ENCODE measurements at regions not wholly inside any gene's neighbourhood (a gene's known extent, or its start where the extent isn't known, plus 50 kb on each side); places are given as distances from the start of the nearest gene placed in this dataset.
A peak's percentile ranks its signal among the peaks of the same experiment; 100 is the strongest.

GRCh38 chr6:119726086-119726485 lies 376.5 kb upstream of the MAN1A1 start:
- no peak for DNase-seq (ENCODE audit: low read depth, low spot score)
- CTCF ChIA-PET, result interaction anchor here (0.6 to 0.7 kb wide), 2 partner anchors 101 to 517 kb away, joined by 3 read pairs; no protein-coding TSS in a partner anchor
- POLR2A ChIA-PET, result no interaction called here

DNA sequence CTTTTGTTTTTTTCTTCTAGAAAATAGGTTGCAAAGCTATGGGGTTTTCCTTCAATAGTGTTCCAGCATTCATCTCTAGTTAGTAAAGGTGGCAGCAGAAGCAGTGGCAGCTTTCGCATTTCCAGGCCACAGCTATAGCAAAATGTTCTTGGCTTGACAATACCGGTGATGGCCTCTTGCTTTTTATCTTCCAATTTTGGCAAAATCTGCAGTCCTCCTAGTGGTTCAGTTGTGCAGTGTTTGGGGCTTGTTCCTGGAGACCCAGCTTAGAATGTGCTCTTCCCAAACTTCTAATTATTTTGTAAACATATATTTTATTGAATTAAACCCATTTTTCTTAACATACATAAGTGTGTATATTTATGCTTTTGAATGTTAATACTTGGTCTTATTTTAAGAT lies 370.6 kb upstream of the MAN1A1 start:
- no peaks in the 10 kb centered on the region for H3K27me3 ChIP-seq (ENCODE audit: control insufficient read depth, insufficient read depth, low read length)
- no peak overlapping the region for H3K4me3 ChIP-seq (ENCODE audit: low read depth, low read length)
- no peaks in the 10 kb centered on the region for H3K9me3 ChIP-seq (ENCODE audit: control insufficient read depth, insufficient read depth, low read length)
- CTCF ChIA-PET, result interaction anchor here (0.6 to 2.0 kb wide), 4 partner anchors 279 to 590 kb away, joined by 3 to 8 read pairs (median 5); no protein-coding TSS in a partner anchor
- TF ChIP-seq, protein P1, sequence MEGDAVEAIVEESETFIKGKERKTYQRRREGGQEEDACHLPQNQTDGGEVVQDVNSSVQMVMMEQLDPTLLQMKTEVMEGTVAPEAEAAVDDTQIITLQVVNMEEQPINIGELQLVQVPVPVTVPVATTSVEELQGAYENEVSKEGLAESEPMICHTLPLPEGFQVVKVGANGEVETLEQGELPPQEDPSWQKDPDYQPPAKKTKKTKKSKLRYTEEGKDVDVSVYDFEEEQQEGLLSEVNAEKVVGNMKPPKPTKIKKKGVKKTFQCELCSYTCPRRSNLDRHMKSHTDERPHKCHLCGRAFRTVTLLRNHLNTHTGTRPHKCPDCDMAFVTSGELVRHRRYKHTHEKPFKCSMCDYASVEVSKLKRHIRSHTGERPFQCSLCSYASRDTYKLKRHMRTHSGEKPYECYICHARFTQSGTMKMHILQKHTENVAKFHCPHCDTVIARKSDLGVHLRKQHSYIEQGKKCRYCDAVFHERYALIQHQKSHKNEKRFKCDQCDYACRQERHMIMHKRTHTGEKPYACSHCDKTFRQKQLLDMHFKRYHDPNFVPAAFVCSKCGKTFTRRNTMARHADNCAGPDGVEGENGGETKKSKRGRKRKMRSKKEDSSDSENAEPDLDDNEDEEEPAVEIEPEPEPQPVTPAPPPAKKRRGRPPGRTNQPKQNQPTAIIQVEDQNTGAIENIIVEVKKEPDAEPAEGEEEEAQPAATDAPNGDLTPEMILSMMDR (IDR thresholded peaks at IDR 0.05; ENCODE audit: low read depth, low read length), result peak; percentile 40
- DNase-seq (ENCODE audit: low read depth, low spot score), result no peak
- no peak overlapping the region for H3K27ac ChIP-seq (ENCODE audit: low read depth, low read length)
- POLR2A ChIA-PET, result no interaction called here

More at GRCh38 chr6:119726086-119726485, 376.5 kb upstream of the MAN1A1 start:
- H3K4me3 ChIP-seq (ENCODE audit: low read depth, low read length), result no peak overlapping the region
- H3K9me3 ChIP-seq (ENCODE audit: control insufficient read depth, insufficient read depth, low read length), result no peaks in the 10 kb centered on the region
- no peaks in the 10 kb centered on the region for H3K27me3 ChIP-seq (ENCODE audit: control insufficient read depth, insufficient read depth, low read length)
- H3K27ac ChIP-seq (ENCODE audit: low read depth, low read length), result no peak overlapping the region
- TF ChIP-seq, protein P1 (IDR thresholded peaks at IDR 0.05; ENCODE audit: low read depth, low read length), result no peak

DNA sequence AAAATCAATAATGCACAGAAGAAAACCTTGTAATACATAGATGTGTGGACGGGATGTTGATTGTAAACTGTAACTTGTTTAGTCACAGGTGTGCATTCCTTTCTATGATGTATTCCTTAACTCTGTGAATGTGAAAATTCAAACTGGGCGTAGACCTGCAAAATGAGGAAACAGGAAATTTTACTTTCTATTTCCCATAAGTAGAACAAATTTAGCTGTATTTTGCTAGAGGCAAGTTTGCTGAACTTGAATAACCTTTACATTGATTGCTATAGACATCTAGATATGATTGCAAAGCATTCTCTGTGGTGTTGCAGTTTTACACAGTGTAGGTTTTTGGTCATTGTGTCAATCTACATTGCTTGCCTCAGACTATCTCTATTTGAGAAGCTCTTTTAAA lies 368.4 kb upstream of the MAN1A1 start:
- no peaks in the 10 kb centered on the region for H3K27me3 ChIP-seq (ENCODE audit: control insufficient read depth, insufficient read depth, low read length)
- ChIA-PET CTCF (no interaction called here), POLR2A (interaction anchor here (1.1 kb wide), 1 partner anchor 1015 kb away, joined by 6 read pairs; no protein-coding TSS in a partner anchor)
- TF ChIP-seq, protein P1 (IDR thresholded peaks at IDR 0.05; ENCODE audit: low read depth, low read length), result no peak
- no peak overlapping the region for H3K4me3 ChIP-seq (ENCODE audit: low read depth, low read length)
- H3K9me3 ChIP-seq (ENCODE audit: control insufficient read depth, insufficient read depth, low read length), result no peaks in the 10 kb centered on the region
- H3K27ac ChIP-seq (ENCODE audit: low read depth, low read length), result no peak overlapping the region
- DNase-seq (ENCODE audit: low read depth, low spot score), result no peak

- Histone ChIP-seq H3K4me3 (ENCODE audit: low read depth, low read length) (no peak overlapping the region), H3K27ac (ENCODE audit: low read depth, low read length) (no peak overlapping the region), H3K9me3 (ENCODE audit: control insufficient read depth, insufficient read depth, low read length) (no peaks in the 10 kb centered on the region), H3K27me3 (ENCODE audit: control insufficient read depth, insufficient read depth, low read length) (no peaks in the 10 kb centered on the region)
- DNase-seq (ENCODE audit: low read depth, low spot score), result no peak
- POLR2A ChIA-PET, result no interaction called here
- TF ChIP-seq, protein P1 (IDR thresholded peaks at IDR 0.05; ENCODE audit: low read depth, low read length), result no peak
- CTCF ChIA-PET, result no interaction called here
These were observed 367.2 kb upstream of the MAN1A1 start for GRCh38 chr6:119716668-119717270.

DNA sequence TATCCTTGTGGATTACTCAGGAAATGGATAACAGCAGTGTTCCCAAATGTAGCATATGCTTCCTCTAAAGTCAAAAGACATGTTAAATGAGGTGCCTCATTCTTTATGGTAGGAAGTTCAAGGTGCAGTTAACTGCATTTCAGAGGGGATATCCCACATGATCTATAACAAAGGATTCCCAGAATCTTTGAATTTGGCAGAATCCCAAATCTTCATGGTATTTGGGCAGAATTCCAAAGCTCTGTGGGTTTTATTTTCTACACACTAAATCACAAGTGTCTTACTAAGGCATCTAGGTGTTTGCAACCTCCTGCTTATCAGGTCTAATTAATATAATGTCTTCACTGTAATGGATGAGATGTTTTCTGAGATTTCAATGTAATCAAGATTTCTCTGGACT lies 364.3 kb upstream of the MAN1A1 start:
- POLR2A ChIA-PET, result no interaction called here
- TF ChIP-seq, protein P1 (IDR thresholded peaks at IDR 0.05; ENCODE audit: low read depth, low read length), result no peak
- Histone ChIP-seq H3K4me3 (ENCODE audit: low read depth, low read length) (no peak overlapping the region), H3K27ac (ENCODE audit: low read depth, low read length) (no peak overlapping the region), H3K9me3 (ENCODE audit: control insufficient read depth, insufficient read depth, low read length) (no peaks in the 10 kb centered on the region), H3K27me3 (ENCODE audit: control insufficient read depth, insufficient read depth, low read length) (no peaks in the 10 kb centered on the region)
- DNase-seq (ENCODE audit: low read depth, low spot score), result no peak
- CTCF ChIA-PET, result interaction anchor here (1.1 kb wide), 1 partner anchor 565 kb away, joined by 3 read pairs; no protein-coding TSS in a partner anchor

Data from AG04450 (cell line).